Stimulated activated CD8-positive, alpha-beta memory T cell treated with anti-CD3 and anti-CD28 coated beads, Interleukin-4, amount 100 ng/mL, for 4 hours (primary cell): ENCODE measurements at regions not wholly inside any gene's neighbourhood (a gene's known extent, or its start where the extent isn't known, plus 50 kb on each side); places are given as distances from the start of the nearest gene placed in this dataset.
"Not testable (repeated sequence)": the region's sequence is repeated elsewhere in the genome, so short reads cannot be mapped to it uniquely, and the experiment has no call there.

Source experiments
- DNase-seq, 2 donors: peaks; one replicate each; pipeline ENCODE4 v3.0.0-alpha.2; 2020; ENCODE audit warnings: low read depth in 2 of 2, low spot score in 1 of 2

GRCh38 chr10:7108141-7108540 lies 302.7 kb downstream of the SFMBT2 start:
- DNase-seq: no peak

- no peak for DNase-seq
Measured at GRCh38 chr10:7107285-7107684, 303.5 kb downstream of the SFMBT2 start.

- not testable (repeated sequence) for DNase-seq
Measured at GRCh38 chr10:7104379-7104778, 306.5 kb downstream of the SFMBT2 start.

DNA sequence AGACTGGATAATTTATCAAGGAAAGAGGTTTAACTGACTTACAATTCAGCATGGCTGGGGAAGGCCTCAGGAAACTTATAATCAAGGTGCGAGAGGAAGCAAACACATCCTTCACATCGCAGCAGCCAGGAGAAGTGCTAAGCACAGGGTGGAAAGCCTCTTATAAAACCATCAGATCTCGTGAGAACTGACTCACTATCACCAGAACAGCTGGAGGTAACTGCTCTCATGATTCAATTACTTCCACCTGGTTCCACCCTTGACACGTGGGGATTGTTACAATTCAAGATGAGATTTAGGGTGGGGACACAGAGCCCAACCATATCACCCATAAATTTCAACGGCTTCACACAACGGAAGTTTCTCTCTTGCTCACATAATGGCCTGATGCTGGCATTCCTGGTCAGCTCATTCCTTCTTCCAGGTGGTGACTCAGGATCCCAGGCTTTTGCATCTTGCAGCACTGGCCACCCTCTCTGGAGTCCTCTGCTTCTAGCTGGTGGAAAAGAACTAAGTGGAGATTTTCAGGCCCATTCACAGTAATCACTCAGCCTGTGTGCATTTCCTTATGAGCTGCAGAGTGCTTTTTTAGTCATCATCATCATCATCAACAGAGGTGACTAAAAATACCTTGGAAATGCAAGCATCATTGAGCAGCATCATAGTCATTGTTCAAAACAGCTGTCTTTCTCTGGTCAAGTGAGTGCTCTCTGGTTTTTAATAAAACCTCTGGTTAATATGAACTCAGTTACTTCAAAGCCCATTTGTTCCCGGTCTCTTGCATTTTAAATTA lies 308.1 kb downstream of the SFMBT2 start:
- DNase-seq: no peak

DNA sequence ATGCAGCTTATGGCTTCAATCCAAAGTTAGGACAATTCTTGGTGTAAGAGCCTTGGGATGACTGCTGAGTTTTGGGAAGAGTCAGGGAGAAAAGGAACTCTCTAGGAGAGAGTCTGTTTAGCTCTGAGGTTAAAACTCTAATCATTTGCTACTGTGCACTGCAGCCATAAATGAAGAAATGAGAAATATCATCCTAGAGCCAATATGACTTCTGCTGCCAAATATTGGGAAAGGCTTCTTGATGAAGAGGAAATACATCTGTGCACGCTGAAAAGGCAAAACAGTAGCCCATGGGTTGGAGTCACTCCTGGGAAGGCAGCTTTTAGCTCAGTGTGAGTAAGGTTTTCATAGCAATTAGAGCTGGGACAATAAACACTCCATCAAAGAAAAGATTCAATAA lies 308.8 kb downstream of the SFMBT2 start:
- no peak for DNase-seq

- no peak for DNase-seq
Measured at GRCh38 chr10:7101451-7101850, 309.4 kb downstream of the SFMBT2 start.

- no peak for DNase-seq
Measured at GRCh38 chr10:7100032-7100702, 310.7 kb downstream of the SFMBT2 start.

DNA sequence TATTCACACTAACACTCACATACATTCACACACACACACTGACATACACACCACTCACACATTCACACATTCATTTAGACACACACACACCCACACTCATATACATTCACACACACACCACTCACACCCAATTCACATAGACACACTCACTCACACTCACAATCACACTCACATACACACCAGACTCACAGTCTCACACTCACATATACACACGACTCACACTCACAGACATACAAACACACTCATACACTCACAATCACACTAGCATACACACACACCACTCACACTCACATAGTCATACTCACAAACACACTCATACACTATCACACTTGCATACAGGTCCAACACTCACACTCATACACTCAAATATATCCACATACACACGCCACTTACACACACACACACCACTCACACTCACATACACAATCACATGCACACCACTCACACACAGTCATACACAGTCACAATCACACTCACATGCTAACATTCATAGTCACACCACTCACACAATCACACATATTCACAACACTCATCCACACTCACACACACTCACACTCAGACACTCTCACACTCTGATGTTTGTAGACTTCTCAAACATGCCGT lies 312.6 kb downstream of the SFMBT2 start:
- DNase-seq: no peak

GRCh38 chr10:7094781-7095180 lies 316.1 kb downstream of the SFMBT2 start:
- DNase-seq: no peak

- no peak for DNase-seq
Measured at GRCh38 chr10:7093368-7093767, 317.5 kb downstream of the SFMBT2 start.

GRCh38 chr10:7092603-7093002 lies 318.2 kb downstream of the SFMBT2 start:
- DNase-seq: no peak

DNA sequence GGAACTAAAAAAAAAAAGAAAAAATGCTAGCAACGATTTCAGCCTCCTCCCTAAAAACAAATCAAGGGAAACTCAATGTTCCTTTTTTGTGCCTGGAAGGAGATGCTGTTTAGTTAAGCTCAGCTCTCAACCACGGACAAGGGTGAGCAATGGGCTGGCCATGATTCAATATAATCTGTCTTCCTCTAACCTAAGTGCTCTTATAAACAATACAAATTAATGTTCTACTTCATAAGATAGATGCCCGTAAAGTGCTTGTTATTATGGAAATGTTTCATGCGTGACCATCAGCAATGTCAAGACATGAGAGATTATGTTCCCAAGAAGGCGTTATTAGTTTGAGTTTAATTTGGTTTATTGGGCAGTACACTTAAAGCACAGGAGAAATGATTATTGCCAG lies 320.3 kb downstream of the SFMBT2 start:
- no peak for DNase-seq

DNA sequence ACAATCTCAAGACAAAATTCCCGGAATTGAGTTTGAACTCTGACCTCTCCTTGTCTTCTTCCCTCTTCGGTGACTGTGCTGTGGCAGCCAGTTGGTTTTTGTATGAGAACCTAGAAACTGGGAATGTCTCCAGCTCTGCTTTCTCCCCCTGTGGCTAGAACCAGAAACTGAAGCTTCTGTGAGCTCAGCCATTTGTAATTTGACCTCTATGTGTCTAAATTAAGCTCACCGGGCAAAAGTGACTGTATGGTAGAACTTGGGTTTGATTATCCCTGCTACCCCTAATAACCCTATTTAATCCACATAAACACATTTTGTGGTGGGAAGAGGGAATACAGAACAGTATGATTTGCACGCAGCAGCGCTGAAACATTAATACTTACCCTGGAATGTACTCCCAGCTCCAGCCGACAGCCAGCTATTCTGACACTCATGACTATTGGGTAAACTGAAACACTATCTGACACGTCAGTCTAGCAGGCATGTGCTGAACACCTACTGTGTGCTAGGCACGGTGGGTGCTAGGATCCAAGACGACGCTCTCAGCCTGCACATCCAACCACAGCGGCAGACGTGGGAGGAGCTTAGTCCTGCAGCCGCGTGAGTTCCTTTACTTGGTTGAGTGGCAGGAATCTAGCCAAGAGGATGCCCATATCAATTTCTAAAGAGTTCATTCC lies 324.8 kb downstream of the SFMBT2 start:
- no peak for DNase-seq

- no peak for DNase-seq
Measured at GRCh38 chr10:7085147-7085912, 325.5 kb downstream of the SFMBT2 start.

GRCh38 chr10:7084280-7085005 lies 326.4 kb downstream of the SFMBT2 start:
- DNase-seq: no peak

- no peak for DNase-seq
Measured at GRCh38 chr10:7082967-7083366, 327.9 kb downstream of the SFMBT2 start.

- no peak for DNase-seq
Measured at GRCh38 chr10:7077880-7078279, 333.0 kb downstream of the SFMBT2 start.

GRCh38 chr10:7075851-7076250 lies 335.0 kb downstream of the SFMBT2 start:
- DNase-seq: no peak

DNA sequence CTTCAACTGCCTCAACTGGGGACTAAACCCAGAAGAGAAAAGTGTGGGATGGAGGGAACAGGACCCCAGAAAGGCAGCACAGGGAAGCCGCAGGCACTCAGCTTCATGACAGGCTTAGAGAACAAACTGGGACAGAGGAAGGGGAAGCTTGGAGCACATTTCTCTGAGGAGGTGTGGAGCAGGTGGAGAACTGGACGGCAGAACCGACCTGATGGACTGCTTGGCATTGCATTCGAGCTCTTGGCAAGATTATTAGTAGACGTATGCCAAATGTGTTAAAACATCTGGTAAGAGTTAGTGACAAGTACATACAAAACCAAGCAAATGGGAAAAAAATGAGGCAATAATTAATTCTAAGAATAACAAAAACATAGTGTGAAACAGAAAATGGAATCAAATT lies 335.7 kb downstream of the SFMBT2 start:
- DNase-seq: no peak

- no peak for DNase-seq
Measured at GRCh38 chr10:7071421-7071820, 339.4 kb downstream of the SFMBT2 start.
